SK-N-DZ (cell line): ENCODE measurements at regions not wholly inside any gene's neighbourhood (a gene's known extent, or its start where the extent isn't known, plus 50 kb on each side); places are given as distances from the start of the nearest gene placed in this dataset.

Experiments used
- DNase-seq: peaks from one replicate; pipeline ENCODE4 v3.0.0-alpha.2; 2015; ENCODE audit warnings: low spot score
- small RNA-seq, 2 experiments: library from RNA; depleted of rRNA; stranded (forward); fragments of <200 nt; gene quantifications; one replicate each; pipeline ENCODE3, GENCODE V24; 2014

GRCh38 chr6:37556881-37557644, 57.4 kb upstream of the CCDC167 start:
- no peak for DNase-seq

- no peak for DNase-seq
Observed at GRCh38 chr6:37555040-37555781, 55.5 kb upstream of the CCDC167 start.

- DNase-seq = no peak
Observed at GRCh38 chr6:37554480-37554819, 54.8 kb upstream of the CCDC167 start.

GRCh38 chr6:37552267-37552666, 52.6 kb upstream of the CCDC167 start:
- DNase-seq = no peak

- no peak for DNase-seq
Observed at GRCh38 chr6:37551867-37552266, 52.2 kb upstream of the CCDC167 start.

- DNase-seq = no peak
Observed at GRCh38 chr6:37551446-37551845, 51.8 kb upstream of the CCDC167 start.

DNA sequence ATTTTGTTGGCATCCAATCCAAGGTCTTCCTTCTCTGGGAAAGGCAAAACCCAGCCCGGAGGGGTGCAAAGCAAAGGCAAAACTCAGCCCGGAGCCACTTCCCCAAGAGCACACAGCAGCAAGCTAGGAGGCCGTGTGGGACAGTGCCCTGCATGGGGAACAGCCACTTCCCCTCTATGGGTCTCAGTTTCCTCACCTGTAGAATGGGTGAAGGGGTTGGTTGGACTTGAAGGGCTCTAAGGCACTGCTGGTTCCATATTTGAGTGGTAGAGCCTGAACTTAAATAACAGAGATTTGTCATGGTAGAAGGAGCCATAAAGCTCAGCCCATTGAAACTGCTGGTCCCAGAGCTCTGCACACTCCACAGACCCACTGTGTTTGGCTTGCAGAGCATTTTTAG, 51.3 kb upstream of the CCDC167 start:
- DNase-seq = no peak

GRCh38 chr6:37550191-37550831, 50.6 kb upstream of the CCDC167 start:
- no peak for DNase-seq

- DNase-seq = no peak
Observed at GRCh38 chr6:37549558-37549957, 49.9 kb upstream of the CCDC167 start.

Small RNA genes in the stretch of these regions (small RNA-seq; reads per million reads assigned to genes)
- gene MIR4462 = 0 reads per million in 2 experiments
